Heart left ventricle (tissue), 16 donors: ENCODE measurements at regions not wholly inside any gene's neighbourhood (a gene's known extent, or its start where the extent isn't known, plus 50 kb on each side); places are given as distances from the start of the nearest gene placed in this dataset.

Experiments
- ATAC-seq, 4 donors: fragments of 200-7000 bp; cut with Tn5 transposase; one replicate each; pipeline ENCODE4 v1.9.1; 2020 to 2022; ENCODE audit warnings: moderate library complexity in 4 of 4, mild to moderate bottlenecking in 3 of 4, moderate number of reproducible peaks in 1 of 4
- DNase-seq, 5 donors: peaks; one replicate each; pipeline ENCODE4 v3.0.0-alpha.2; 2020
- H3K27ac ChIP-seq, 12 donors: fragments of 200-600 bp; sonication (generic) in 4 of 12; one replicate each; pipeline versions ENCODE4 v1.5.0 to v1.8.0; 2016 to 2022; ENCODE audit warnings: mild to moderate bottlenecking in 2 of 12
- H3K27me3 ChIP-seq, 9 donors: fragments of 200-600 bp; sonication (generic) in 2 of 9; one replicate each; pipeline versions ENCODE4 v1.5.1 to v1.8.0; 2016 to 2022; ENCODE audit warnings: mild to moderate bottlenecking in 3 of 9
- H3K36me3 ChIP-seq, 9 donors: fragments of 200-600 bp; sonication (generic) in 2 of 9; one replicate each; pipeline versions ENCODE4 v1.5.0 to v1.8.0; 2018 to 2022; ENCODE audit warnings: mild to moderate bottlenecking in 2 of 9
- H3K4me1 ChIP-seq, 12 donors: fragments of 200-600 bp; sonication (generic) in 4 of 12; one replicate each; pipeline versions ENCODE4 v1.5.0 to v1.8.0; 2016 to 2022; ENCODE audit warnings: mild to moderate bottlenecking in 3 of 12
- H3K4me3 ChIP-seq, 12 donors: fragments of 200-600 bp; sonication (generic) in 4 of 12; one replicate each; pipeline versions ENCODE4 v1.5.0 to v1.8.0; 2017 to 2022; ENCODE audit warnings: mild to moderate bottlenecking in 9 of 12, moderate library complexity in 4 of 12
- H3K9me3 ChIP-seq, 12 donors: fragments of 200-600 bp; sonication (generic) in 4 of 12; one replicate each; pipeline versions ENCODE4 v1.5.0 to v1.8.0; 2016 to 2022; ENCODE audit warnings: mild to moderate bottlenecking in 1 of 12
- POLR2A ChIP-seq, 2 donors: fragments of 450-650 bp; IDR thresholded peaks; one replicate each; pipeline ENCODE4 v1.6.1; 2017; ENCODE audit warnings: antibody characterized with exemption in 2 of 2, mild to moderate bottlenecking in 2 of 2, moderate library complexity in 2 of 2
- WGBS, 4 donors: extraction: QIAGEN DNeasy Blood & Tissue Kit in 2 of 4; methylation state at CpG; one replicate each; pipeline versions ENCODE4 v1.1.5 to v1.1.7; 2013 to 2018; 5-methylcytosine and 5-hydroxymethylcytosine counted together
- intact Hi-C, 10 donors: fragments of 100-400 bp; cut with DNase I; formaldehyde crosslinking; loops; one replicate each; pipeline versions ENCODE4 v1.11.1 to v1.14.2; 2022
- TF ChIP-seq, protein P1 (sequence below), 12 donors: fragments of 200-600 bp; sonication (generic) in 4 of 12; IDR thresholded peaks; one replicate each; pipeline versions ENCODE4 v1.5.0 to v1.8.0; 2018 to 2022; ENCODE audit warnings: antibody characterized with exemption in 12 of 12, mild to moderate bottlenecking in 5 of 12
- donor health status: ischemic (EF 13 %, LVEDD 7.1; RV severe dilation, severe dysfunction).
- donor health status: healthy with polysubstance abuse.
- donor health status: DM: no; HTN: yes; CAD: no.
- donor health status: DM: no; HTN: no; CAD: no.
- donor health status: ischemic (EF 25% LVEDD 6.9; RV normal size, moderate dysfunction).
- donor health status: ischemic (EF 25% LVEDD 5.7; RV mildly dilated, moderate dysfunction).
- donor health status: healthy.
- donor health status: DM: yes; HTN: yes; CAD: no.
- donor health status: ischemic (EF 35%, LVEDD 5.7; RV mildly dilated, moderate dysfunction).
- donor health status: nonischemic (EF 11% LVEDD 7.7; RV severe dilation, severe dysfunction).
- donor health status: DM: yes; HTN: yes; CAD: no.
- donor health status: PGD.
- donor health status: ischemic (EF 29% LVEDD 5.4; RV normal size, mild dysfunction).
- donor health status: nonischemic (EF 23%, LVEDD 6.1; RV moderate dilation, normal function).

DNA sequence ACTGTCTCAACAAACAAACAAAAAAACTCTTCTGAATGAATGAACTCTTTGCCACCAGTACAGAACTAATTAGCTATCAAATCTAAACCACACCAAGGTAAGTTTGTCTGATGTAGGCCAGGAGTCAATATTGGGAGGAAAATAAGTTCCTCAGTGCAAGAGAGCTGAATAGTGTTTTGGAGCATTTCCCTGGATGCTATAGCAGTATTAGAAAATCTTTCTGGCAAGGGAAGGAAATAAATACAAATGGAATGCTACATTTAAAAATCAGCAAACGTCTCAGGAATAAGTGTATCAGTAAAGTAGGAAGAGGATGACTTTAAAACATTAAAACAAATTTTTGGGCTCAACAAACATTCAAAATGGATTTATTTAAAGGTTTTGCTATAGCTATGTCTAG lies 81.3 kb upstream of the TMTC4 start:
- intact Hi-C loops, result no loop called here
- 49 to 58% (median 54%) methylated on average over 1 of the region's 1 CpG for WGBS, 4 donors
- no peak for TF ChIP-seq POLR2A (IDR thresholded peaks at IDR 0.05)

DNA sequence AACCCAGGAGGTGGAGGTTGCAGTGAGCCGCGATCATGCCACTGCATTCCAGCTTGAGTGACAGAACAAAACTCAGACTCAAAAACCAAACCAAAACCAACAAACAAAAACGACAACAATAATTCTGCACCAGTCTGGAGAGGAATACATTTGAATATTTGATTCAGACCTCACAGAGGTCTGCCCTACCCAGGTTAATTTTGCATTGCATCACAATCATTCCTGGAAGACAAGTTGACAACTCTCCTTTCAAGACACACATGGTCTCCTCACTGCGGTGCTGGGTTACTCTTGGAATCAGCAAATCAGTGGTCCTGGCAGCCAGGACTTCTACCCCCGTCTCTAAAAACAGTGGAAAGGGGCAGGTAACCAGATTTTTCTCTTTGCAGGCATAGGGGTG lies 79.9 kb upstream of the TMTC4 start:
- WGBS, 4 donors, result 81 to 86% (median 82%) methylated on average over 5 of the region's 5 CpGs
- TF ChIP-seq POLR2A (IDR thresholded peaks at IDR 0.05), result no peak
- TF ChIP-seq, protein P1, sequence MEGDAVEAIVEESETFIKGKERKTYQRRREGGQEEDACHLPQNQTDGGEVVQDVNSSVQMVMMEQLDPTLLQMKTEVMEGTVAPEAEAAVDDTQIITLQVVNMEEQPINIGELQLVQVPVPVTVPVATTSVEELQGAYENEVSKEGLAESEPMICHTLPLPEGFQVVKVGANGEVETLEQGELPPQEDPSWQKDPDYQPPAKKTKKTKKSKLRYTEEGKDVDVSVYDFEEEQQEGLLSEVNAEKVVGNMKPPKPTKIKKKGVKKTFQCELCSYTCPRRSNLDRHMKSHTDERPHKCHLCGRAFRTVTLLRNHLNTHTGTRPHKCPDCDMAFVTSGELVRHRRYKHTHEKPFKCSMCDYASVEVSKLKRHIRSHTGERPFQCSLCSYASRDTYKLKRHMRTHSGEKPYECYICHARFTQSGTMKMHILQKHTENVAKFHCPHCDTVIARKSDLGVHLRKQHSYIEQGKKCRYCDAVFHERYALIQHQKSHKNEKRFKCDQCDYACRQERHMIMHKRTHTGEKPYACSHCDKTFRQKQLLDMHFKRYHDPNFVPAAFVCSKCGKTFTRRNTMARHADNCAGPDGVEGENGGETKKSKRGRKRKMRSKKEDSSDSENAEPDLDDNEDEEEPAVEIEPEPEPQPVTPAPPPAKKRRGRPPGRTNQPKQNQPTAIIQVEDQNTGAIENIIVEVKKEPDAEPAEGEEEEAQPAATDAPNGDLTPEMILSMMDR (IDR thresholded peaks at IDR 0.05), result no peak
- no peak for ATAC-seq
- H3K4me1 ChIP-seq, result no peaks in the 10 kb centered on the region
- intact Hi-C loops, result no loop called here
- no peaks in the 10 kb centered on the region for H3K9me3 ChIP-seq
- DNase-seq, result no peak
- peaks cover 0 to 8% (median 0%) of the 10 kb centered on the region in 9 donors for H3K27me3 ChIP-seq
- H3K4me3 ChIP-seq, result no peak overlapping the region
- H3K27ac ChIP-seq, result no peak overlapping the region
- no peaks in the 10 kb centered on the region for H3K36me3 ChIP-seq

More for the DNA sequence above, 81.3 kb upstream of the TMTC4 start:
- no peak for DNase-seq
- Histone ChIP-seq H3K36me3 (no peaks in the 10 kb centered on the region), H3K9me3 (no peaks in the 10 kb centered on the region), H3K27ac (no peak overlapping the region), H3K4me3 (no peak overlapping the region), H3K27me3 (peaks cover 0 to 8% (median 0%) of the 10 kb centered on the region in 9 donors), H3K4me1 (no peaks in the 10 kb centered on the region)
- ATAC-seq, result no peak

DNA sequence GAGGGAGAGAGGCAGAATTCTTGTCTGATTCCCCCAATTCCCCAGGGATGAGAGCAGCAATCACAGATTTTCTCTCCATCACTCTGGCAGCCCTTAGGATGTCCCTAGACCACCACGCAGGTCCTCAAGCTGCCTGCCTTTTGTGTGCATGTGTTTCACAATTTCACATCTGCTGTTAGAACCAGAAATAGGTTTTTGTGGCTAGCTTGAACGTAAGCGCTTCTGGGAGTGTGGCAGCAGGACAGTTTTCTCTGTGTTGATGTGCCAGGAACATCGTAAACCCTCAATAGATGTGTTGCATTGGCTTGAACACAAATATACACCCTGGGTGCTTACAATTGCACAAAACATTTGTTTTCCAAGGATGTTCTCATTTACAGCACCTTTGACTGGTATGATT lies 78.8 kb upstream of the TMTC4 start:
- DNase-seq (no peak), ATAC-seq (no peak)
- Histone ChIP-seq H3K27me3 (peaks cover 0 to 8% (median 0%) of the 10 kb centered on the region in 9 donors), H3K27ac (no peak overlapping the region), H3K36me3 (no peaks in the 10 kb centered on the region), H3K9me3 (no peaks in the 10 kb centered on the region), H3K4me1 (no peaks in the 10 kb centered on the region), H3K4me3 (no peak overlapping the region)
- intact Hi-C loops, result no loop called here
- TF ChIP-seq, protein P1 (IDR thresholded peaks at IDR 0.05), result no peak
- no peak for TF ChIP-seq POLR2A (IDR thresholded peaks at IDR 0.05)
- 70 to 76% (median 73%) methylated on average over 4 of the region's 4 CpGs for WGBS, 4 donors

DNA sequence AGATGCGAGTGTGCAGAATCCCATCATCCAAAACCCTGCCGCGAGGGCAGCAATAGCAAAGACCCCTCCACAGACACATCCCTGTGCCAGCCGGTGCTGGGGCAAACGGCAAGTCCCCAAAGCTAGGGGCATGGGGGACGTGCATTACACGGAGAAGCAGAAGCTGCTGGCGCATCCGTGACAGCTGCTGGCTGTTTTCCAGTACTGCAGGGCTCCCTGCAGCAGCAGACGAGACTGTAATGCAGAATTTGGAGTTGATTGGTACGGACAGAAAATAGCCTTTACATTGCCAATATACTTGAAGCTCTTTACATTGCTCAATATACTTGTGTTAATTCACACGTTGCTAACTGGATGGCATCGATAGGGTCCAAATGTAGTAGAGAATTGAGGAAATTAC lies 77.2 kb upstream of the TMTC4 start:
- ATAC-seq (no peak), DNase-seq (no peak)
- Histone ChIP-seq H3K27ac (no peak overlapping the region), H3K27me3 (peaks cover 0 to 8% (median 0%) of the 10 kb centered on the region in 9 donors), H3K36me3 (no peaks in the 10 kb centered on the region), H3K4me1 (no peaks in the 10 kb centered on the region), H3K4me3 (no peak overlapping the region), H3K9me3 (no peaks in the 10 kb centered on the region)
- intact Hi-C loops, result no loop called here
- 72 to 82% (median 77%) methylated on average over 13 of the region's 13 CpGs for WGBS, 4 donors
- no peak for TF ChIP-seq POLR2A (IDR thresholded peaks at IDR 0.05)
- TF ChIP-seq, protein P1 (IDR thresholded peaks at IDR 0.05), result no peak

DNA sequence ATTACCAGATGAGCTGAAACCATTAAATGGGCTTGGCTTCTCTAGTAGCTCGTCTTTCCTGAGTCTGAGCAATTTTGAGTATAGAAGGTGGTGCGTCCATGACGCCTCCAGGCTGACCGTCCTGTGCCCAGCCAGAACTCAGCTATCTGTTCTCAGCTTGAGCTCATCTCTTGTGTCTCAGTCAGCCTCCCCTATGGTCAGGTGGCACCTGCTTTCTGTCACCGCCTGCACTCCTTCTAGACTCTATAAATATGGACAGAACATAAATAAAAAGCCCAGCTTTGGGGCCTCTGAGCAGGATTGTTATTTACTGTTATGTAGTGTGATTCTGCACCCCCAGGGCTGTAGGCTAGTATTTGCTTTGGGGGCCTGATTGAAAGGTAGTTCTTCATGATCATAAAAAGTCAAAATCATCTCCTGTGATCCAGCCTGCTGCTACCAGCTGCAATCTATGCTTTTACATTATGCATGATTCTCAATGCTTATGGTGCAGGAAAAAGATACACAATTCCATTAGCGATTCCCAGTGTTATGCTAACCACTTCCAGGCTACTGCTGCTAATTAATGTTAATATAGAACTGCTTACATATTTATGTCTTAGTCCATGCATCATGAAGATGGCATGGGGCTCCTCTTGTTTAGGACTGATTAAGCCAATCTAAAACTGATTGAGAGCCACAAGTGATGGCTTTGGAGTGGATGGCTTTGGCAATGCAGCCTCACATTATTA lies 72.5 kb upstream of the TMTC4 start:
- DNase-seq (no peak), ATAC-seq (no peak)
- WGBS, 4 donors, result 75 to 88% (median 83%) methylated on average over 6 of the region's 6 CpGs
- Histone ChIP-seq H3K4me1 (no peaks in the 10 kb centered on the region), H3K9me3 (peaks cover 0 to 6% (median 0%) of the 10 kb centered on the region in 12 donors), H3K27ac (no peak overlapping the region), H3K27me3 (no peaks in the 10 kb centered on the region), H3K36me3 (no peaks in the 10 kb centered on the region), H3K4me3 (no peak overlapping the region)
- intact Hi-C loops, result no loop called here
- no peak for TF ChIP-seq POLR2A (IDR thresholded peaks at IDR 0.05)
- TF ChIP-seq, protein P1 (IDR thresholded peaks at IDR 0.05), result no peak
